Islet of Langerhans (tissue), 1 donor: ENCODE measurements at regions not wholly inside any gene's neighbourhood (a gene's known extent, or its start where the extent isn't known, plus 50 kb on each side); places are given as distances from the start of the nearest gene placed in this dataset.

Source experiments
- FAIRE-seq: peaks from one replicate; lab custom pipeline; 2011; peaks lifted over from hg19 to GRCh38; lab: Jason Lieb, UNC

GRCh38 chr5:104821606-104822005 lies 1259.0 kb upstream of the NUDT12 start:
- no peak for FAIRE-seq

DNA sequence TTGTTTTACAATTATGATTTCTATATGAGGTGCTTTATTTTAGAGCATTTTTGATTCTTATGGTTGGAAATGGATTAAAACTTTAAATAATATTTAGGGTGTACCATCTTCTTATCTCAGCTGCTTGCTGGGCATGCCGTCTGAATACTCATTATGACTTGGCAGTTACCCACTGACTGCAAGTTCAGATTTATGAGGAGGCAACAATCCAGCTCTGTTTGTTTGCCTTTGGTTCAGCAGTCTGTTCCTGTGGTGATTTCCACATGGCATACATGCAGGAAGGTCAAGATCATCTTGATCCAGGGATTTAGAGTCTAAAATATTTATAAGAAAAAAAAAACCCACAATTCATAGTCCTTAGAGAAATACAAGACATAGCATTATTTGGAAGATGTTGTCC lies 1254.5 kb upstream of the NUDT12 start:
- no peak for FAIRE-seq

DNA sequence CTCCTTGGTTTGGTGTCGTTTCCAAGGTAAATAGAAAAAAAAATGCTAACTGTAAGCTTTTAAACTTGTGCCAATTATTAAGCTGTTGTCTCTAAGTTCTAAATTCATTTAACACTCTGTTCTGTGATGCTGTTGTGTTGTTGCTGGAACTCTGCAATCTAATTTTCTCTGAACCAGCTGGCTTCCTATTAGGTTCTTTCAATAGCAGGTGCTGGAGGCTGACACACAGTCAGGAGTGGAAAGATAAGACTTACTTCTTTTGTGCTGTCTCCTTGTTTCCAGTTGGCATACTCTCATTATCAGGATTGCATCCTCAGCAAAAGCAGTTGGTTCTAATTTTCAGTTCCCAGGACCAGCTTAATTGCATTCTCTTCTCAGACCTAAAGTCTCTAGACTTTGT lies 1252.6 kb upstream of the NUDT12 start:
- no peak for FAIRE-seq

- no peak for FAIRE-seq
Measured at GRCh38 chr5:104800440-104801048, 1238.0 kb upstream of the NUDT12 start.

- FAIRE-seq = no peak
Measured at GRCh38 chr5:104793755-104794080, 1231.1 kb upstream of the NUDT12 start.

DNA sequence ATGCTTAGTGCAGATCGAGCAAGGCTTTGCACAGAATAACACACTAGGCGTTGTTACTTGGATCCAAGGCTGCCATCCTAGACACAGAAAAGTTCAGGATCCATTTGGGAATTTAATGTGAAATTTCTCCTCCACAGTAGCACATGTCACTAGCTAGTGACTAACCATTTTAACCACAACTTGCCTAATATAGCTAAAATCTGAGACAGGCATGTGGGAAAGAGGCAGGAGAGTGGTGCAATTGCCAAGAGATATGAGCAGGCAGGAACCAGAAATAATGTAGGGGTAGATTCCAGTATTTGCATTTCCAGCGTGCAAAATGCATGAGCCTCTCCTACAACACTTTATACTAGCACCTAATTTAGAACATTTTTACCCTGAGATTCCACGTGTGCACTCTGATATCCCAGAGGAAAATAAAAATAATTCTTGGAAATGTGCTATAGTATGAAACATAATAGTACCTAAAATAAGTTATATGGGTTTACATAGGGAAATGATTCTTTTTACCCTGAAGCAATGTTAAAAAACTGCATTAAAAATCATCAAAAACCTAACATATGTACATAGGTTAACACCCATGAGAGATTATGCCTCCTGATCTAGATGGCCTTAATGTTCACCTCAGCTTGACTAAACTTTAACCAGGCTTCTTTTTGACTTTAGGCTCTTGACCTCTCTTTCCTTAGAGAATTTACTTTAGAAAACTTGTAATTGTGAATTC lies 1230.6 kb upstream of the NUDT12 start:
- FAIRE-seq = no peak

- FAIRE-seq = no peak
Measured at GRCh38 chr5:104789366-104789765, 1226.8 kb upstream of the NUDT12 start.

GRCh38 chr5:104785097-104785496 lies 1222.5 kb upstream of the NUDT12 start:
- FAIRE-seq = no peak

GRCh38 chr5:104774372-104774771 lies 1211.8 kb upstream of the NUDT12 start:
- FAIRE-seq = no peak

GRCh38 chr5:104764197-104764596 lies 1201.6 kb upstream of the NUDT12 start:
- FAIRE-seq = no peak

- FAIRE-seq = no peak
Measured at GRCh38 chr5:104763216-104763615, 1200.6 kb upstream of the NUDT12 start.

GRCh38 chr5:104757915-104758314 lies 1195.3 kb upstream of the NUDT12 start:
- FAIRE-seq = no peak

DNA sequence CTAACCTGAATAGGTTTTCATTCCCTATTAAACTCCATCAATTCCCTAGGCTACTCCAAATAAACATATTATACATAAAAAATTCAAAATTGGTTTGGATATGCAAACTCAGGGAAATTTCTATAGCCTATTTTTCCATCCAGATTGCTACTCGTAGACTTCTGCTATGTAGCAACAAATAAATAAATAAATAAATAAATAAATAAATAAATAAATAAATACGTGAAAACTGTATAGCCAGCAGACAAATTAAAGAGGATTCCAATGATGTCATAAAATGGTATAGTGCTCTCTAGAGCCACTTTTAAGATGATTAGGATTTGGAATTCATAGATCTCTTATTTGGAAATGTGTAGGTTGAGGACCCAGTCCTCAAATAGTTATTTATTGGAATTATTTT lies 1193.2 kb upstream of the NUDT12 start:
- no peak for FAIRE-seq

- no peak for FAIRE-seq
Measured at GRCh38 chr5:104754311-104754995, 1191.9 kb upstream of the NUDT12 start.

GRCh38 chr5:104751969-104752368 lies 1189.4 kb upstream of the NUDT12 start:
- no peak for FAIRE-seq

GRCh38 chr5:104739905-104740304 lies 1177.3 kb upstream of the NUDT12 start:
- no peak for FAIRE-seq

DNA sequence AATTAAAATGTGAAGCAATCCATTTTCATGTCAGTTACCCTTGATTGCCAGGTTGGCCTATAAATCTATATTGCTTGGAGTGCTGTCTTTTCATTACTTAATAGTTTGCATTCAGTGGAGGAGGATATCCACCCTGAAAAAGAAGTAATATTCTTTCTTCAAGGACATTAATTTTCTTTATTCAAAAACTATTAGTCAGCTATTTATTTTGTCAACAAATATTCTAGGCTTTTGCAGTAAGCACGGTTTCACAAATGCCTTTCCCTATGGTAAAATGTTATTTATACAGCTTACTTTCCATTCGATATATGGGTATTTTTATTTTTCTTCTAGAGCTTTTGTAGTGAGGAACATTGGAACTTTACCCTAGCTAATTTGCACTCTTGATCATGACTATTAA lies 1176.9 kb upstream of the NUDT12 start:
- no peak for FAIRE-seq

- no peak for FAIRE-seq
Measured at GRCh38 chr5:104736073-104736472, 1173.5 kb upstream of the NUDT12 start.

- FAIRE-seq = no peak
Measured at GRCh38 chr5:104734046-104734445, 1171.5 kb upstream of the NUDT12 start.

DNA sequence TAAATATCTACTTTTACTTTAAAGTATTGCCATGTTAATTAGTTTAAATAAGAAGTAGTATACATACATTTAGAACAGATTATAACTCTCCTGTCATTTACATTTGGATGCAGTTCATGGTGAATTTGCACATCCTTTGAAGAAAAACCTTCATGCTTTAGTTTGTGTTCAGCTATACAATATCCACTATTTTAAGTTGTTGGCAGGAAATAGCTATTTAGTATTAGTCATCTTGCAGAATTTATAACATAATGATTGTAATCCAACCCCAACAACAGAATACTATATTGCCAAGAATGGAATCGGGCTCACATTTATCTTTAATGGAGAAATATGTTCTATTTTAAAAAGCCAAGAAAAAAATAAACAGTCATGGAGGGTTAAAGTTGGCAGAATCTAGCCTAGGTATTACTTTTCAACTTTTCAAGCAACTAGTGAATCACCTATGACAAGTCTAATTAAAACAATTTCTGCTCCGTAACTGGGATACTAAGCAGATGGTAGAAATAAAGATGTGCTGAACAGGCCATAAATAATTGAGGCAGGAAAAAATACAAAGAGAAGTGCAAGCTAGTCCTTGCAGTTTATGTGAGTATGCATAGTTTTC lies 1170.6 kb upstream of the NUDT12 start:
- no peak for FAIRE-seq

- FAIRE-seq = no peak
Measured at GRCh38 chr5:104731331-104731730, 1168.7 kb upstream of the NUDT12 start.

DNA sequence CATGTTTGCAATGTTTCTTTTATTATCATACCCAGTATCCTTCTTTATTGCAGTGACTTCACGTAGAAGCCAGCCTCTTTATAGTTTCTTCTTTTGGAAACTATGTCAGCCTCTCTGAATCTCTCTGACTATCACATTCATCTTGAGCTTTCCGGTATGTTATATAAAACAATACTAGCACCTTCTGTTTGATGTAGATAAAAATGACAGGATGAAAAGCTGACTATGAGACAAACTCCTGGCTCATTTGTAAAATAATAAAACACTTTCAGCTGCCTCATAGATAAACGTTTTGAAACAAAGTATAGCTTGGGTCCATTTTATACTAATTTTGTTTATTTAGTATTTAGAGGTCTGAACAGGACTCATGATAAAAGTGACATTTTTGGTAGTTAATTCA lies 1145.4 kb upstream of the NUDT12 start:
- FAIRE-seq = no peak

DNA sequence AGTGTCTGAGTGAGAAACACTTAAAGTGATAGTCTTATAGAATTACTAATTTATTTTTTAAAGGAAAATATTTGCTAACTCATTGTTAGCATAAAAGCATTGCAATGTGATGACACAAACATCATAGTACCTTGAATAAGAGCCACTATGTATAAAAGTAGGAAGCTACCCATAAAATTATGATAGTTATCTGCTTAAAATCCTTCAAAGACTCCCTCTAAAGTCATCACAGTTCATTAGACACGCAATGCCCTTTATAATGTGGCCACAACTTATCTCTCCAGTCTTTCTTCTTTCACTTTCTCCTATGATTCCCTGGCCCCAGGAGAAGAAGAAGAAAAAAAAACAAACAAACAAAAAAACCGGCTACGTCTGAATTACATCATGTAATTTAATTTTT lies 1144.0 kb upstream of the NUDT12 start:
- FAIRE-seq = no peak
